Hypothalamus (tissue), 51 donors: ENCODE measurements at regions not wholly inside any gene's neighbourhood (a gene's known extent, or its start where the extent isn't known, plus 50 kb on each side); places are given as distances from the start of the nearest gene placed in this dataset.
"Not testable (repeated sequence)": the region's sequence is repeated elsewhere in the genome, so short reads cannot be mapped to it uniquely, and the experiment has no call there.

Experiments used
- DNase-seq, 51 donors: peaks; one replicate each; lab custom pipeline; 2025; lab: John Stamatoyannopoulos, UW

GRCh38 chr14:83126076-83126475 is 1592.4 kb upstream of the SEL1L start:
- no peak for DNase-seq

- DNase-seq = no peak
These were observed 1595.1 kb upstream of the SEL1L start for GRCh38 chr14:83128783-83129182.

GRCh38 chr14:83129496-83129895 is 1595.8 kb upstream of the SEL1L start:
- no peak for DNase-seq

GRCh38 chr14:83133981-83134645 is 1600.5 kb upstream of the SEL1L start:
- DNase-seq = peak in 1 of 51 donors; percentile 38

- no peak for DNase-seq
These were observed 1607.1 kb upstream of the SEL1L start for GRCh38 chr14:83140756-83141155.

- DNase-seq = no peak
These were observed 1613.4 kb upstream of the SEL1L start for GRCh38 chr14:83147006-83147405.

GRCh38 chr14:83151571-83151970 is 1617.9 kb upstream of the SEL1L start:
- DNase-seq = no peak

GRCh38 chr14:83153081-83153480 is 1619.4 kb upstream of the SEL1L start:
- DNase-seq = no peak

GRCh38 chr14:83162361-83162929 is 1628.8 kb upstream of the SEL1L start:
- DNase-seq = no peak

- DNase-seq = no peak
These were observed 1629.4 kb upstream of the SEL1L start for GRCh38 chr14:83163016-83163415.

- no peak for DNase-seq
These were observed 1630.4 kb upstream of the SEL1L start for GRCh38 chr14:83164016-83164415.

- DNase-seq = no peak
These were observed 1630.9 kb upstream of the SEL1L start for GRCh38 chr14:83164591-83164990.

GRCh38 chr14:83170165-83170564 is 1636.5 kb upstream of the SEL1L start:
- no peak for DNase-seq

GRCh38 chr14:83171761-83172160 is 1638.1 kb upstream of the SEL1L start:
- no peak for DNase-seq

- no peak for DNase-seq
These were observed 1638.7 kb upstream of the SEL1L start for GRCh38 chr14:83172363-83172762.

- no peak for DNase-seq
These were observed 1640.0 kb upstream of the SEL1L start for GRCh38 chr14:83173687-83174086.

- no peak for DNase-seq
These were observed 1650.9 kb upstream of the SEL1L start for GRCh38 chr14:83184531-83184930.

- not testable (repeated sequence) for DNase-seq
These were observed 1654.7 kb upstream of the SEL1L start for GRCh38 chr14:83188311-83188710.

- no peak for DNase-seq
These were observed 1662.6 kb upstream of the SEL1L start for GRCh38 chr14:83196236-83196635.

- DNase-seq = no peak
These were observed 1663.6 kb upstream of the SEL1L start for GRCh38 chr14:83197271-83197670.

GRCh38 chr14:83207550-83207949 is 1673.9 kb upstream of the SEL1L start:
- DNase-seq = no peak

GRCh38 chr14:83208341-83208740 is 1674.7 kb upstream of the SEL1L start:
- DNase-seq = no peak

- DNase-seq = no peak
These were observed 1683.8 kb upstream of the SEL1L start for GRCh38 chr14:83217492-83217891.
